ENCODE measurements at regions not wholly inside any gene's neighbourhood (a gene's known extent, or its start where the extent isn't known, plus 50 kb on each side); places are given as distances from the start of the nearest gene placed in this dataset.
"Not testable (repeated sequence)": the region's sequence is repeated elsewhere in the genome, so short reads cannot be mapped to it uniquely, and the experiment has no call there.

DNA sequence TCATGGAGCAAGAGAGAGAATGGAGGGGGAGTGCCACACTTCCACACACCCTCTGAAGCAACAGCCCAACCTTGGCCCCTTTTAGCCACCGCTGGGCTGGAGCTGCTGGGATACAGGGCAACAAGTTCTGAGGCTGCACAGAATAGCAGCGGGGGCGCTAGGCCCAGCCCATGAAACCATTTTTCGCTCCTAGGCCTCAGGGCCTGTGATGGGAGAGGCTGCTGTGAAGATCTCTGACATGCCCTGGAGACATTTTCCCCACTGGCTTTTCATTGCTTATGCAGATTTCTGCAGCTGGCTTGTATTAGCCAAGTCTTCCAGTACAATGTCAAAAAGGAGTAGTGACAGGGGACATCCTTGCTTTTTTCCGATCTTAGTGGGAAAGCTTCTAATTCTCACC lies 202.3 kb upstream of the B3GALT2 start:
- DNase-seq (ENCODE audit: low read depth in 4 of 4, low spot score in 3 of 4), result no peak

DNA sequence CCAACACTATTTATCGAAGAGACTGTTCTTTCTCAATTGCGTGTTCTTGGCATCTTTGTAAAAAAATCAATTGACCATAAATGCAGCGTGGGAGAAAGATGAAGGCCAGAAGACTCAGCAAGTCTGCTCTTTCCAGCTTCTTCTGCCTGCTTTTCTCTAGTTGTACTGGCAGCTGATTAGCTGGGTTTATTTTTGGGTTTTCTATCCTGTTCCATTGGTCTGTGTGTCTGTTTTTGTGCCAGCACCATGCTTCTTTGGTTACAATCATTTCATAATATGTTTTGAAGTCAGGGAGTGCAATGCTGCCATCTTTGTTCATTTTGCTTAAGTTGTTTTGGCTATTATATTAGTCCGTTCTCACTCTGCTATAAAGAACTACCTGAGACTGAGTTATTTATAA lies 201.8 kb upstream of the B3GALT2 start:
- DNase-seq (ENCODE audit: low read depth in 4 of 4, low spot score in 3 of 4), result no peak

DNA sequence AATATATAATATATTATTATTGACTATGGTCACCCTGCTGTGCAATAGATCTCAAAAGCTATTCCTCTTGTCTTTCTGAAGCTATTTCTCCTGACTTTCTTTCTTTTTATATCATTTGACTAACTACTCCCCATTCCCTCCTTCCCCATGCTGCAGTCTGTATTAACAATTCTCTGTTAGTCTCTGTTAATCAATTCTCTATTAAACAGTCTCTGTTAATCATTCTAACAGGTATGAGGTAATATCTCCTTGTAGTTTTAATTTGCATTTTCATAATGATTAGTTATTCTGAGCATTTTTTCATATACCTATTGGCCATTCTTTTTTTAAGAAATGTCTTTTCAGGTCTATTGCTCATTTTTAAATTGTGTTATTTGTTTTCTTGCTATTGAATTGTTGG lies 201.0 kb upstream of the B3GALT2 start:
- DNase-seq (ENCODE audit: low read depth in 4 of 4, low spot score in 3 of 4), result no peak

DNA sequence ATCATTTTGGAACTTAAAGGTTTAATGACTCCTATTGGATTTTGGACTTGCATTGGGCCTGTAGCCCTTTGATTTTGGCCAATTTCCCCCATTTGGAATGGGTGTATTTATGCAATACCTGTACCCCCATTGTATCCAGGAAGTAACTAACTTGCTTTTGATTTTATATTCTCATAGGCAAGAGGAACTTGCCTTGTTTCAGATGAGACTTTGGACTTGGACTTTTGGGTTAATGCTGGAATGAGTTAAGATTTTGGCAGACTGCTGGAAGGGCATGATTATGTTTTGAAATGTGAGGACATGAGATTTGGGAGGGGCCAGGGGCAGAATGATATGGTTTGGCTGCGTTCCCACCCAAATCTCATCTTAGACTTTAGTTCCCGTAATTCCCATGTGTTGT lies 192.0 kb upstream of the B3GALT2 start:
- DNase-seq (ENCODE audit: low read depth in 4 of 4, low spot score in 3 of 4), result not testable (repeated sequence)

DNA sequence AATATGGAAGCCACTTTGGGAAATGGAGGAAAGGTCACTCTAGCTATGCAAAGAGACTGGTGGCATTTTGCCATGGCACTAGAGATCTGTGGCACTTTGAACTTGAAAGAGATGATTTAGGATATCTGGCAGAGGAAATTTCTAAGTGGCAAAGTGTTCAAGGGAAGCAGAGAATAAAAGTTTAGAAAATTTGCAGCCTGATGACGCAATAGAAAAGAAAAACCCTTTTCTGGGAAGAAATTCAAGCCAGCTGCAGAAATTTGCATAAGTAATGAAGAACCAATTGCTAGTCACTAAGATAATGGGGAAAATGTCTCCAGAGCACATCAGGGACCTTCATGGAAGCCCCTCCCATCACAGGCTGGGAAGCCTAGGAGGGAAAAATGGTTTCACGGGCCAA lies 191.1 kb upstream of the B3GALT2 start:
- DNase-seq (ENCODE audit: low read depth in 4 of 4, low spot score in 3 of 4), result no peak

DNA sequence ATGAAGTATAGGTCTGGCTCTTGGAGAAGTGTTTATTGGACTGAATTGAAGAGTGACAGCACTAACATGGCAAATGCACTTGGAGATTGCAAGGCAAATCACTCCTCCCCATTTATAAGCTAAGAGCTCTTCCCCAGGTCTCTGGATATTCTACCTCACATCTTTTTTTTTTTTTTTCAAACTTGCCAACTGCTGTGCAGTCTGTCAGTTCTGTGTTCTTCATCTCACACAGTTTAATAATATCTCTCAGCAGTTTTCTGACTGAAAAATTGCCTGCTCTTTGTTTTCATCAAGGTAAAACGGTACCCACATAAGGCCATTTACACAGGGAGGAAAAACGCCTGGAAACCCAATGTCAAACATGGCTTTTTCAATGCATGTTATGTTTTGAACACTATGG lies 186.1 kb upstream of the B3GALT2 start:
- no peak for DNase-seq (ENCODE audit: low read depth in 4 of 4, low spot score in 3 of 4)

DNA sequence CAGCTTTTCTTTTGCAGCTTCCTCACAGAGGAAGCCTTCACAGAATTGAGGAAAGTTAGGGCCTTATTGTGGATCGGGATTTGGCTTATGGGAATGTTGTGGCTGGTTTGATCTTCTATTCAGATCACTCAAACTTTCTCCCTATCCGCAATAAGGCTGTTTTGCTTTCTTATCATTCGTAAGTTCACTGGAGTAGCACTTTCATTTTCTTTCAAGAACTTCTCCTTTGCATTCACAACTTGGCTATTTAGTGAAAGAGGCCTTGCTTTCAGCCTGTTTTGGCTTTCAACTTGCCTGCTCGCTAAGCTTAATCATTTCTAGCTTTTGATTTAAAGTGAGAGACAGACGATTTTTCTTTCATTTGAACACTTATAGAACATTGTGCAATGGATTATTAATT lies 181.9 kb upstream of the B3GALT2 start:
- no peak for DNase-seq (ENCODE audit: low read depth in 4 of 4, low spot score in 3 of 4)

DNA sequence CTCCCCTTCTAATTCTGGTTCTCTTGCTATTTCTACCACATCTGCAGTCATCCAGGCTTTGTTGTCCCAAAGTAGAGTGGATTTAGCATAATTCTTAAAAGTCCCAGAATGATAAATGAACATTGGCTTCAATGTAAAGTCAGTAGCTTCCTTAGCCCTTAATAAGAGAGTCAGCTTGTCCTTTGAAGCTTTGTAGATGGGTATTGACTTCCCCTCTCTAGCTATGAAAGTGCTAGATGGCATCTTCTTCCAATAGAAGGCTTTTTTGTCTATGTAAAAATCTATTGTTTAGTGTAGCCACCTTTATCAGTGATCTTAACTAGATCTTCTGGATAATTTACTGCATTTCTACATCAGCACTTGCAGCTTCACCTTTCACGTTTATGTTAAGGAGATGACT lies 181.4 kb upstream of the B3GALT2 start:
- no peak for DNase-seq (ENCODE audit: low read depth in 4 of 4, low spot score in 3 of 4)

DNA sequence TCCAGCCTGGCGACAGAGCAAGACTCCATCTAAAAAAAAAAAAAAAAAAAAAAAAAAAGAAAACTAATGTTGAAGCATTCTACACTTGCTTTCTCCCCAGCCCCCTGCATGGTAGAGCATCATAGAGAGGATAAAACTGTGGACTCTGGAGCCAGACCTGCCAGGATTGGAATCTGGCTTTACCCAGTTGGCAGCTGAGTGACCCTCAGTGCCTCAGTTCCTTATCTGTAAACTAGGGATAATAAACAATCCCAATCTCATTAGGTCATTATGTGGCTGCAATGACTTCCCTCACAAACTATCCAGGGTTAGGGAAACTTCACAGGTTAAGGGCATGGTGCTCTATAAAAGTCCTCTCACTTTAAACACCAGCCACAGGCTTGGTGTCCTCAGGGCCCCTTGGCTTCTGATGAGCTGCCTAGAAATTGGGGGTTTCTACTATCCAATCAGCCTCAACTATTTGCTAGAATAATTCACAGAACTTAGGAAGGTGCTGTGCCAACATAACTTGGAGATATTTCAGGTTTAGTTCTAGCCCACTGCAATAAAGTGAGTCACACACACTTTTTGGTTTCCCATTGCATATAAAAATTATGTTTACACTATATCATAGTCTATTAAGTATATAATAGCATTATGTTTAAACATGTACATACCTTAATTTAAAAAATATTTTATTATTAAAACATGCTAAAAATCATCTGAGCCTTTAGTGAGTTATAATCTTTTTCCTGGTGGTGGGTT lies 180.5 kb upstream of the B3GALT2 start:
- DNase-seq (ENCODE audit: low read depth in 4 of 4, low spot score in 3 of 4), result no peak

DNA sequence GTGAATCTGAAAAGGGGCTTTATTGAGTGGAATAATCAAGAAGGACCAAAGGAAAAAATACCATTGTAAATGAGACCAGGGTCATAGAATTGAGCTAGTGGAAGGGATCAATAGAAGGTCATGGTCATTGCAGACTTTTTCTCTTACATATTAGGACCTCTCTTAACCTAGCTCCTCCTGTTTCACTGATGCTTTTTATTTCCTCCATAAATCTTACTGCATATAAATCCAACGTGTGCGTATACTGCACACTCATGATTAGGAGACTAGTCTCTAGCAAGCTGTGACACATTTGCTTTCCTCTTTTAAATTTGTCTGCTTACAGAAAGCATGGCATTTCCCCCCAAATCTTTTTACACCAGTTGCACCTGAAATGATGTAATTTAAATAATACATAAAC lies 179.6 kb upstream of the B3GALT2 start:
- DNase-seq (ENCODE audit: low read depth in 4 of 4, low spot score in 3 of 4), result no peak

DNA sequence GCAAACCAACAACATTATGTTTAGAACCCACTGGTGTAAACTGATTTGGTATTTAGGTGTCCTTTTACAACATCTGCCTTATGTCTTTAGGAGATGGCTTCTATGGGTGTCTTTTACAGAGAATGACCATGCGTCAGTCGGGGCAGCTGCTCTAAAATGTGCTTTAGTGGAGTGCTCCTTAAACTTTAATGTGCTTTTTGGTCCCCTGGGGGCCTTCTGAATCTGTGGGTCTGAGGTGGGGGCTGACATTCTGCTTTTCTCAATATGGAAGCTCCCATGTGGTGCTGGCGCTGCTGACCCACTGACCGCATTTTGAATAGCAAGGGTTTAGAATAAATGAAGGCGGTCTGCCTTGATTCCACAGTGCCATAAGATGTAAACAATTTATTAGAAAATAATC lies 173.2 kb upstream of the B3GALT2 start:
- no peak for DNase-seq (ENCODE audit: low read depth in 4 of 4, low spot score in 3 of 4)

DNA sequence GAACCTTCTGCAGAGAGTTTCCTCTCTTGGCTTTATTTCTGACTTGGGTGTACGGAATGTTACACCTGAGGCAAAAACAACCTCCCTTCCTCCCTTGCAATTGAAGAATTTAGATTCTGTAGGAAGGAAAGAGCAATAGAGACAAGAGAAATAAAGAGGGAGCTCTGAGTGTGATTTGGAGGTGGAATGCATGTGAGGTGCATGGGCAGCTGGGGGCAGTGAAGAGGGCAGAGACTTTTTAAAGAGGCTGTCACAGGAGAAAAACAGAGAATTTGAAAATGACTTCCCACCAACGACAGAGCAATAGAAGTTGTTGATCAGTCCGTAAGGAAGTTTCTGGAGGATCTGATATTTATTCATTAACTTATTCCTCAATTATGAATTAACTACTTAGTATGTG lies 172.0 kb upstream of the B3GALT2 start:
- DNase-seq (ENCODE audit: low read depth in 4 of 4, low spot score in 3 of 4), result no peak

DNA sequence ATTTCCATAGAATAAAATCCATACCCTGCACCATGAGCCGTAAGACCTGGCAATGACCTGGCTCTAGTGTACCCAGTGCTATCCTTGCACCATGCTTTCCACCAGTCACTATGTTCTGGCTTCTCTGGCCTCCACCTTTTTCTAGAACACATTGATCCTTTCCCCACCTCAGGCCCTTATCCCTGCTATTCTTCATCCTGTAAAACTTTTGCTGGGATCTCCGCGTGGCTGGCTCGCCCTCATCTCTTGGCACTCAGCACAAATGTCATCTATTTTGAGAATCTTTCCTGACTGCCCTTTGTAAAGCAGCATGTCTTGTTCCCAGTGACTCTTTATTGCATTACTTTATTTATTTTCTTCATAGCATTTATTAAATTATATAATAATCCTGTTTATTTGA lies 169.8 kb upstream of the B3GALT2 start:
- DNase-seq (ENCODE audit: low read depth in 4 of 4, low spot score in 3 of 4), result no peak

DNA sequence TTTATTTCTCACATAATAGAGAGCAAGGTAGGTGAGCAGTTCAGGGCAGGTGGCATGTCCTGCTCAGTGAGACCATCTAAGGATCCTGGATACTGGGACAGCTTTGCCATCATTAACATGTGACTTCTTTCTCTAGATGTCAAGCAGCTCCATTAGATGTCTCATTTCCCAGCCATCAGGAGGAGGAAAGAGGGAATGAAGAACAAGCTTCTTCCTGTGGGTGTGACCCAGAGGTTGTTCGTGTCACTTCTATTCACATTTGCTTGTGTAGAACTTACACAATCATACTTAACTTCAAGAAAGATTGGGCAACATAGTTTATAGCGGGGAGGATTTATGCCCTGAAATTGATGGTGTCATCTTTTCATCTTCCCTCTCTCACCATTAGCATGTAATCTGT lies 169.2 kb upstream of the B3GALT2 start:
- DNase-seq (ENCODE audit: low read depth in 4 of 4, low spot score in 3 of 4), result no peak

DNA sequence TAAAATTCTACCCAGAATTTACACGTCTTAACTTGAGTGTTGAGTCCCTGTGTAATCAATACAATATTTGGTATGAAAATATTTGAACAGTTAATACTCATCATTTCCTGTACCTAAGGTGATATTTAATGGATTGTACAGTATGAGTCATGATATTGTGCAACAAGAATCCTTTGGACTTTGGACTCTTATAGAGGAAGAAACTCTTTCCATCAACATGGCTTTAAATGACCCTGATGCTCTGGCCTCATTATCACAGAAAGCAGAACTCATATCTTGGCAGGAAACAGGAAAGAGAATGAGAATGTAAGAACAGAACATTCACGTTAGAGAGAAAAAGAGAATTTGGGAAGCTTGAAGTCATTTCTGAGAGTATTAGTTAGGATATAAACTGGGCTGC lies 168.8 kb upstream of the B3GALT2 start:
- no peak for DNase-seq (ENCODE audit: low read depth in 4 of 4, low spot score in 3 of 4)

DNA sequence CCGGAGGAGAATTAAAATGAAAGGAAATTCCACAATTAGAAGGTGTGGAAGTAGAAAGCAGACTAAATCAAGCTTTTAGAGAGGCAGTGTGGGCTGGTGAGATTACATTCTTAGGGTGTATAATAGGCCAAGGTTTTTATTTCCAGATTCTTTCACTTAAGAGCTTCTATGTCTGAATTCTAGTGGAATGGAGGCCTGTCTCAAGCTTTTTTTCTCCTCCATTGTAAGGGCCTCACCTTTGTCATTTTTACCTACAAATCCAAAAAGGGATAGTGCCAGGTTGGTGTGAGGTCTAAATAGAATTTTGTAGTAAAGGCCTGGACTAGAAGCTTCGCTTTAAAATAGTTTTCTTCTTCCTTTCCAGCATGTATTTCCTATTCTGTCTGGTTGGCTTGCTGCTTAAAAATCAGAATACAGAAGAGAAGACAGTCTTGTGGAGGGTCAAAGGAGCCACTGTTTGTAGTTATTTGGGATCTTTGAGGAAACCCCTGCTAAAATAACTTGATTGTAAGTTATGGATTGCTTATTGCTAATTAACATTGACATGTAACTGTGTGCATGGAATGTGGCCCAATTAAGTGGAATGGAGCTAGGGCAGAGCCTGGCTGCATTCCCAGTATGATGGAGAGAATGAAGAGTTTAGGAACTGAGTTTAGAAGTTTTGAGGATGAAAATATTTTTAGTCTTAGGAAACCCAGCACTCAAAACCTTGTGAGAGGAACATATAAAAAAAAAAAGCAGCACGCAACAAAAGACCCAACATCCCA lies 162.5 kb upstream of the B3GALT2 start:
- no peak for DNase-seq (ENCODE audit: low read depth in 4 of 4, low spot score in 3 of 4)

DNA sequence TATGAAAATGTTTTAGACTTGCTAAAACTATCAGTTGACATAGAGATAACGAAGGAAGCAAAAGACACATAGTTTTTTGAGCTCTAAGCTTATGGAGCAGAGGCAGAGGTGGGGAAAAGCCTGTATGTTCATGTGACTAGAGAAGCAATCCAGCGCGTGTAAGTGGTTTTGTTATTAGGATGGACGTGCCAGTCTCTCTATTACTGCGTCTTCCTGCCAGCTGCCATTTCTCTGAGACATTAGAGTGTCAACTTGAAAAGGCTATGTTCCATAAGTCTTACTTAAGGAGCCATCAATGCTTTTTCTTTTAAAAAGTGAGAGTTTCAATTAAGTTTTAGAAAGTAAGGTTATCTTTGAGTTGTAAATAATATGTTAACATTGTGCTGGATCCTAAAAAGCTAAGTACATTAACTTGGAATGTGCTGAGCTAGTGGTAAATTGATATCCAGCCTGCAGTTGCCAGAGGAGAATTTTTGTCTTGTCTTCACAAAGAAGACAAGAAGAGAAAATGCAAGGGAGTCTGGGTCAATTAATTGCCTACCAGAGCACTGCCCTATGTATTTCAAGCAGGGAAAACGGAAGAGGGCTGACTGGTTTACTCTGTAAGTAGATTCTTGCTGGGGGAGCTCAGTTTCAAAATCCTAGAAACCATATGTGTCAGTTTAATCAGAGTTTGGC lies 161.8 kb upstream of the B3GALT2 start:
- DNase-seq (ENCODE audit: low read depth in 4 of 4, low spot score in 3 of 4), result peak; percentile 15 to 52 (median 38)

DNA sequence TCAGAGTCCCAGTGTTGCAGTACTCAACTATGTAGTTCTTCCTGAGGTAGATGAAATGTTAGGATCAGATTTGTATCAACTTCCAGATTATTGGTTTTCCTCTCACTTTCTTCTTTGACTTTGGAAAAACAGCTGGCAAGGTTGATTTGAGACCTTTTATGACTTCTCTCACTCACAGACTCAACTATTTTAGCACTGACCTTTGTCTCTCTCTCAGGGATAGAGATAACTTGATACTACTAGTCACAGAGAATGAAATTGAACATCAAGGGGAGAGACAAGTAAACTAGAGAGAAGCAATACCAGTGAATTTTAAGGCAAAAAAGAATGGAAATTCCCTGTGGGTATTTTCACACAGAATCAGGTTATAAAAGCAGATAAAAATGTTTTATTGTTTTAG lies 159.7 kb upstream of the B3GALT2 start:
- no peak for DNase-seq (ENCODE audit: low read depth in 4 of 4, low spot score in 3 of 4)

DNA sequence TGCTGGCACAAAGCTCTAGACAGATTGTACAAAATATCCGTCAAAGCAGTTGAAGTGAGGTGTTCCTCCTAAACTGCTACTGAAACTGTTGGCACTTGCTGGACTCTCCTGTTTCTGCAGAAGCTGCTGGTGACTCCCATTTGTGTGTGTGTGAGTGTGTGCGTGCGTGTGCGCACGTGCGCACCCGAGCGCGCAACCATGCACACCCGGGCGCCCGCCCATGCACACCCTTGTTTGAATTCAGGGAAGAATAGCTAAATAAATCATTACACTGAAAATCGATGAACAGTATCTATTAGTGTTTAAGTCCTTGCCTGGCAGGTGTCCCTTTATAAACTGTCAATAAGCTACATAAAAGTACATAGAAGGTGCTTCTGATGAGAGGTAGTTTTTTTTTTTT lies 156.4 kb upstream of the B3GALT2 start:
- no peak for DNase-seq (ENCODE audit: low read depth in 4 of 4, low spot score in 3 of 4)

DNA sequence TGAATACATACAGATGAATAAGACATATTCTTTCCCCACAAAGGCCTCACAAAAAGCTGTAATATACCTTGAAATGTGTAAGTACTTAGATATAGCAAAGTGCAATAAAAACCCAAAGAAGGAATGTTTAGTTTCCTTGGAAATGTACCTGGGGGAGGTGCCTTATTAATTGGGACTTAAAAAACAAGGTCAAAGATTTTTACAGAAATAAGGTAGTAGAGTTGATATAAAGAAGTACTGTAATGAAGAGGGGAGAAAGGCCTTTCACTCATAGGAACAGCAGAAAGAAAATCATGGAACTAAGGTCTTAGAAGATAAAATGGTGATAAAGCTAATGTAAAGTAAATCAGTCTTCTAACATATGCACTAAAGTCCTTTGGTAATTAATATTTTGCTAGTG lies 153.9 kb upstream of the B3GALT2 start:
- no peak for DNase-seq (ENCODE audit: low read depth in 4 of 4, low spot score in 3 of 4)

DNA sequence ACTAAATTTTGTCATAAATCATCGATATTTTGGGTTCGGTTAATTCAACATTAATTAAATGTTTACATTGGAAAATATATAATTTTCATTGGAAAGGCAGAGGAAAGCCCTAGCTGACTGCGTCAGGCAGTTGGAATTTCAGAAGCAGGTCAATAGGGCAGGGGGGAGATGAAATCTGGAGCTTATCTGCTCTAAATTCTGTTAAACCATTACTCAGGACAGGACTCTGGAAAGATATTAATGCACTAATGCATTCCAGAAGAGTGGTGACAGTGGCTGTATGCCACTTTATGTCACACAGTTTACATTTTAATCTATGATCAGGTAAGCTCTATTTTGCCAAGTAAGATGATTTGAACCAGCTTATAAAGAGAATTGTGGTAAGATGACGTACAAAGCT lies 153.0 kb upstream of the B3GALT2 start:
- no peak for DNase-seq (ENCODE audit: low read depth in 4 of 4, low spot score in 3 of 4)

DNA sequence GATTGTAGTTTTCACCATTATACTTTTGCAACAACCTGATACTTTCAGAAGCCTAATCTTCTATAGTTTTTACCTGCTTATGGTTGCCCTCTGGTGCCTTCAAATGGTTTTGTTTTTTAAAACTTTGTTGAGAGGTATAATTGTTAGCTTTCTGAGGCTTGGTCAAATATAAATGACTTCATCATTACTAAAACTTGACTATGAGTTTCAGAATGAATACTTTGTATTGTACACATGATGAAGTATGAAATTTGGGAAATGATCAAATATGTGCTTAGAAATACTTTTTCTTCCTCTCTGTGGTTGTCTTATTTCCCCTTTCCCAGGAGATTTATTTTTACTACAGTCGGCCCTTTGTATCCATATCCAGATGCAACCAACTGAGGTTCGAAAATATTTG lies 151.8 kb upstream of the B3GALT2 start:
- no peak for DNase-seq (ENCODE audit: low read depth in 4 of 4, low spot score in 3 of 4)
